Mucosa of gallbladder (tissue), 1 donor: ENCODE measurements at regions not wholly inside any gene's neighbourhood (a gene's known extent, or its start where the extent isn't known, plus 50 kb on each side); places are given as distances from the start of the nearest gene placed in this dataset.
A peak's percentile ranks its signal among the peaks of the same experiment; 100 is the strongest.
"Not testable (repeated sequence)": the region's sequence is repeated elsewhere in the genome, so short reads cannot be mapped to it uniquely, and the experiment has no call there.

ENCODE experiments used
- DNase-seq: peaks from one replicate; pipeline ENCODE4 v3.0.0-alpha.2; 2020; ENCODE audit warnings: low spot score
- donor health status: DM: no; HTN: no; CAD: no.

DNA sequence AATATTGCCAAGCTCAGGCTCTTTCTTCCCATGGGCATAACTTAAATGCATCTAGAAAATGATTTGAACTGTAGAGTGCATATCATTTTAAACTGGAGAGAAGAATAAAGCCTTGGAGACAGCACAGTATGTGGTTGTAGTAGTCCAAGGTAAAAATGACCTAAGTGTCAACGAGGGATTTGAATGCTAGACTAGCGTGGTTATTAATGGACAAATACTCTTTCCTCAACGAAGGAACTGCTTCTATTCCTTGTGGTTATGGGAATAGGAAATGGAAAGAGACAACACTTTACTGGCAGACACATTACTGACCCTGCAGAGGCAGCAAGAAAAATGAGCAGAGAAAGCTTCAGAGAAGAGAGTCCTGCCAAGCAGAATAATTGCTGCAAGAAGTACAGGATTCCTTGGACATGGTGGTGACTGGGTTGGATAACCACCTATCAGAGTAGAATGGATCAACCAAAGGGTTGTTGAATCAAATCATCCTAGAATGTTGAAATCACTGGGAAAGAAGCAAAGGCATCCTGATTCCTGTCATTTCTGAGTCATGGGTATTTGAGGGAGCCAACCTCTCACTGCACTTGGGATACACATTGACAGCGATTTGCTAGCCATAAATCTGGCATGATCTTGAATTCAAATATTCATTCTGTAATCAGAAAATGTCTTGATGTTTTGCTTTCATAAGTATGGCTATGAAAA lies 258.1 kb upstream of the EPHA7 start:
- DNase-seq = no peak

DNA sequence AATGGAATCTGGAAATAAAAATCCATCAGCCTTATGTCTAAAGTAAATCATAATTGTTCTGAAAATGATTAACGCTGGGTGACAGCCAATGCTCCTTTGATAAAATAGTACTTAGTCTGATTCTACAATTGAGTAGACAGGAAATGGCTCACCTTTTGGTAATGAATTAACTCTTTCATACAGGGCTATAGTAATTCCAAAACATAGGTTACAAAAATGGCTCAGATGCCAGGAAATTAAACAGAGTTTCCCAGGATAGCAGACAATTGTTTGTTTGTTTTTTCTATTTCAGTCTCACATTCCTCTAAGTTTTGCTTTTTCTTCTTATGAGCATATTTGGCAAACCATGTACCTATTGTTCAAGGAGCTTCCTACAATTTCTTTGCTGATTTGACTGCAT lies 257.2 kb upstream of the EPHA7 start:
- no peak for DNase-seq

GRCh38 chr6:93675856-93676417 lies 256.6 kb upstream of the EPHA7 start:
- no peak for DNase-seq

GRCh38 chr6:93663111-93663510 lies 243.8 kb upstream of the EPHA7 start:
- DNase-seq = no peak

DNA sequence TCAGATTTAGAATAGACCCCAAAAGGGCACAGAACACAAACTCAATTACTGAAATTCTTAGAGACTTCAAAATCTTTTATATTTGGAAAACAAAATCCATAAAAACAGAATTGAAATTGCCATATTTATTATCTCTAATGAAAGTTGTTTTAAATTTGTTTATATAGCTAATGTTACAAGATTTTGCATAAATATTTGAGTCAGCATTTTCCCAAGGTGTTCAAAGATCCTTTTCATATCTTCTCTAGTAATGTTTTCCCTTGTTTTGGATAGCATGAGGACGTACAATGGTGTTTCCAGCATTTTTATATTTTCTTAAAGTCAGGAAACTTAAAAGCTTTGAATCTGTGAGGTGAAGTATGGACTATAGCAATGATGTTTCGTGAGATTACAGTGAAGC lies 235.2 kb upstream of the EPHA7 start:
- DNase-seq = no peak

DNA sequence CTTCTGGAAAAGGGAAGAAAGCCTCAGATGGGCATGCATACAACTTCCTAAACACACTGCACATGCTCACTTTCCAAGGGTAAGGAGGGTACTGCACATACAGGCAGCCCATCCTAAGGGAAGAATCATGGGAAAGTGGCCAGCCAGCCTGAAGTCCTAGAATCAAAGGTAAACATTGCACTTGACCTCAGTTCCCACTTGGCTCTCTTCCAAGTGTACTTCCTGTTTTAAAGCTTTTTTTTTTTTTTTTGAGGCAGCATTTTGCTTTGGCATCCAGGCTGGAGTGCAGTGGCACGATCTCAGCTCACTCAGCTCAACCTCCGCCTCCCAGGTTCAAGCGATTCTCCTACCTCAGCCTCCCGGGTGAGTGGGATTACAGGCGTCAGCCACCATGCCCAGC lies 225.3 kb upstream of the EPHA7 start:
- DNase-seq = peak; percentile 20

DNA sequence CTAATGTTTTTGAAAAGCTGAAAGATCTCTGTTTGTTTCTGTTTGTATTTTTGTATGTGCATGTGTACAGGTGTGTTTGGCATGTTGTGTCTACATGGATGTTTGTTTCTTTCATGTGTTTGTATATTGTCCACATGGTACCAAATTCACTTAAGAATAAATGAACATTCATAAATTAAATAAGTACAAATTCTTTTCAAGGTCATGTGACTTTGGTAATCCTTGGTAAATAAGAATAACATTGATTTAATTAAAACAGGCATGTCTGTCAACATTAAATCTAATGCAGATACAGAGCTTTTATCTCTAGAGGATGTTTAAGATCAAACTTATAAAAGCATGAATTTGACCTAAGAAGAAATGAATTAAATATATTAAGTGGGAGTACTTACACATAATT lies 219.8 kb upstream of the EPHA7 start:
- no peak for DNase-seq

DNA sequence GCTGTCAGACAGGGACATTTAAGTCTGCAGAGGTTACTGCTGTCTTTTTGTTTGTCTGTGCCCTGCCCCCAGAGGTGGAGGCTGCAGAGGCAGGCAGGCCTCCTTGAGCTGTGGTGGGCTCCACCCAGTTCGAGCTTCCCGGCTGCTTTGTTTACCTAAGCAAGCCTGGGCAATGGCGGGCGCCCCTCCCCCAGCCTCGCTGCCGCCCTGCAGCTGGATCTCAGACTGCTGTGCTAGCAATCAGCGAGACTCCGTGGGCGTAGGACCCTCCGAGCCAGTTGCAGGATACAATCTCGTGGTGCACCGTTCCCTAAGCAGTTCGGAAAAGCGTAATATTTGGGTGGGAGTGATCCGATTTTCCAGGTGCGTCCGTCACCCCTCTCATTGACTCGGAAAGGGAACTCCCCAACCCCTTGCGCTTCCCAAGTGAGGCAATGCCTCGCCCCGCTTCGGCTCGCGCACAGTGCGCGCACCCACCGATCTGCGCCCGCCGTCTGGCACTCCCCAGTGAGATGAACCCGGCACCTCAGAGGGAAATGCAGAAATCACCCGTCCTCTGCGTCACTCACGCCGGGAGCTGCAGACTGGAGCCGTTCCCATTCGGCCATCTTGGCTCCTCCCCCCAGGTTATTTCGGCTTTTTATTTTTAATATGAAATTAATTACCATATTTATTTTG lies 217.8 kb upstream of the EPHA7 start:
- DNase-seq = not testable (repeated sequence)

DNA sequence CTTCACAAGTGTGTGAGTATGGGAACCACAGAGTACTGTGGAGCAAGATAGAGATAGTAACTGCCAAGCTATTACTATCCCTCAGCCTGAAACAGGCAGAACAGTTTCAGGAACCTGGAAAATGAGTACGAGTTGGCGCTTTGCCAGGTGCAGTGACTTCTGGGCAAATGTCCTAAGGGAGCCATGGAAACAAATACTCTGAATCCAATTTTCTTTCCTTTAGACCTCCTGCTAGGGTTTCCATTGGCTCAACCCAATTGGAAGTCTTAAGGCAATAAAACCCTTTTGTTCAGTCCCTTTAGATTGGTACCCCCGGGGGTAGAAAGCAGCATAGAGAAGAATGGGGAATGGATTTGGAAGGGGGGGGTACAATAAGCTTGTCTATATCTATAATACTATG lies 205.0 kb upstream of the EPHA7 start:
- no peak for DNase-seq

DNA sequence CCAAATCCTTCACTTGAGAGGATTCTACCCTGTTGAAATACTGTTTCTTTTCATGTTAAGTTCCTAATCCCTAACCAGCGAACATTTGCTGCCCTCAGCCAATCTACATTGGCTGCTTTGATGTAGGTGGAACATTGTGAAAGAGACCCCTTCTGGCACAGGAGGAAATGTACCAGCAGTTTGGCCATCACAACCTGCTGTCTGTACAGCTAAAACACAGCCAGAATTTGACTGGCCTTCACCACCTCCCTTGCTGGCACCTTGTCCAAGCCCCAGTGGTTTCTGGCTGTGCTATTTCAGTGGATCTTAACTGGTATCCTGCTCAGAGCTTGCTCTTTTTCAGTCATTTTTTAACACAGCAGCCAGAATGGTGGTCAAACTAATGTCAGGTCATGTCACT lies 202.1 kb upstream of the EPHA7 start:
- DNase-seq = no peak

DNA sequence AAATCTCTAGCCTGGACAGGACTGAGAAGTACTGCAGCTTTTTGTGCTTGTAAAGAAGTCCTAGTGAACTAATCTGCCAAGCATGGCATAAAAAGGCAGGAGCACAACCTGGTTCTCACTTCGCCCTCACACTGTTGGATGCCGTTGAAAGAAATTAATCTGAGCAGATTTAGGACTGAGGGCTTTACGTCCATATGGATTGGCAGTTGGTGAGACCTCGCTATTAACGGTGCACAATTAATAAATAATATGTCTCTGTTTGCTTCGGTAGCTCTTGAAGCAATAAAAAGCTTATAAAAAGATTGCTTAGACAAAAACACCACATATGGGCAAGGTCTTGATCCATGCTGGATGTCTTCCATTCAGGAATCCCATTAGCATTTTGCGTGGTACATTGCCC lies 185.6 kb upstream of the EPHA7 start:
- DNase-seq = no peak

GRCh38 chr6:93592417-93592816 lies 173.1 kb upstream of the EPHA7 start:
- no peak for DNase-seq

GRCh38 chr6:93586306-93586705 lies 166.9 kb upstream of the EPHA7 start:
- no peak for DNase-seq

- DNase-seq = no peak
Measured at GRCh38 chr6:93584300-93584699, 164.9 kb upstream of the EPHA7 start.

DNA sequence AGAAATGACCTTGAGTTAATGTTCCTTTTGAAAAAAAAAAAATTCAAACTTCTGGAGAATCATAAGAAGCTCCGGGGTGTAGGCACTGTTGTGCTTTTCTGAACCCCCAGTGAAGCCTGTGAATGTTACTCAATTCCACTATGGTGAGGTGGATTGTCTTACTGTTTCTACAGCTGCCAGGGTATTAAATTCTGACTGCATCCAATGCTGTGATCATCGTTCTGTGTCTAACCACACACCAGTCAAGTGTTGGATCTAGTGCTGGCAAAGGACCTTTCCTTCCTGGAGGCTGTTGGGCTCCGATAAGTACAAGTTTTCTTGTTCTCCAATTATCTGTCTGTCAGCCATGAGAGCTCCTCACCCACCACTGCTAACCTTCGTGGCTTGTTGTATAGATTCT lies 162.0 kb upstream of the EPHA7 start:
- no peak for DNase-seq

DNA sequence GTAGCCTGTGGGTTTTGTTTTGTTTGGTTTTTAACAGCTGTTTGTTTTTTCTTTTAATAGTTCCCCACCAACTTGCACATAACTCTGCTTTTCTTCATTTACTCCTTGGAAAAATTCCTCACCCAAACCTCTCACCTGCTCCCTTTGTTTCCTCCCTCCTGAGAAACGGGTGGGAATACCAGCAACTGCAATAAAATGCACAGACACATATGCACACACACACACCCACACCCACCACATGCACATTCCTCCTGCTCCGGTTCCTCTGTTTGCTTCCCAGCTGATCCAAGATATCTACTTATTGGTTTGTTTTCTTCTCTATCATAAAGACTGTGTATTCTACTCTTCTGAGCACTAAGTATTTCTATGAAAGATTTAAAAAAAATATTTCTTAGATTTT lies 161.1 kb upstream of the EPHA7 start:
- no peak for DNase-seq

GRCh38 chr6:93575495-93576267 lies 156.3 kb upstream of the EPHA7 start:
- no peak for DNase-seq

- no peak for DNase-seq
Measured at GRCh38 chr6:93574299-93574698, 154.9 kb upstream of the EPHA7 start.

GRCh38 chr6:93571346-93571745 lies 152.0 kb upstream of the EPHA7 start:
- DNase-seq = no peak

GRCh38 chr6:93568169-93568568 lies 148.8 kb upstream of the EPHA7 start:
- DNase-seq = no peak

- DNase-seq = no peak
Measured at GRCh38 chr6:93567164-93567563, 147.8 kb upstream of the EPHA7 start.

DNA sequence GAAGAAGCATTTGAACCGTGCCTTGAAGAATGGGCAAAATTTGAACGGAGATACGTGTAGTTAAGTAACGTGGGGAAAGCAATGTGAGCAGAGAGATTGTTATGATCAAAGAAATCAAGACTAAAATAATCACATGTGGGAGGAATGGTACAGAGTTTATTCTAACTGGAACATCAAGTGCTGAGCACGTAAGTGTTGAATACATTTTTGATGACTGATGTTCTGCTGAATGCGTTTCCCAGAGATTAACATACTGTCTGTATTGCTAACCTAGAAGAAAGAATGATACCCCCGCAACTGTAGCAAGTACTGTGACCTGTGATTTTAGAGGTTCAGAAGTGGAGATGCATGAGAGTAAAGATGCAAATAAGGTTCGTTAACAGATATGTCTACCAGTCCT lies 146.9 kb upstream of the EPHA7 start:
- DNase-seq = no peak

DNA sequence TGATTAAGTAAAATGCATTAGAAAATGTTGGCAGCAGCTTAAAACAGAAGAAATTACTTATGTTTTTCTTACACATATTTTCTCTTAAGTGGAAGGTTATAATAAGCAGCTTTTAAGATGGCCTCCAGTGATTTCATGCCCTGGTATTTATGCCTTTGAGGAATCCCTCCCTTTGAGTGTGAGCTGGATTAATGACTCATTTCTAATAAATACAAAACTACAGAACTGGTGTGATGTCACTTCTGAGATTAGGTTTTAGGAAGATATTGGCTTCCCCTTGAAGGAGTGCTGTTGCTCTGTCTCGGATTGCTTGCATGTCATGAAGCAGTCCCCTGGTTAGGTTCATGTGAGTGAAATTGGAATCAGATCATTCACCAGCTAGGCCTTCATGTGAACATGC lies 143.2 kb upstream of the EPHA7 start:
- no peak for DNase-seq
